GM19043 (cell line): ENCODE measurements at regions not wholly inside any gene's neighbourhood (a gene's known extent, or its start where the extent isn't known, plus 50 kb on each side); places are given as distances from the start of the nearest gene placed in this dataset.
"Not testable (repeated sequence)": the region's sequence is repeated elsewhere in the genome, so short reads cannot be mapped to it uniquely, and the experiment has no call there.

Experiments used
- ATAC-seq: cut with Tn5 transposase; IDR thresholded peaks from one replicate; pipeline ENCODE4 v1.9.1; 2021; ENCODE audit warnings: low read depth; ENCODE audit not compliant: unreplicated experiment

GRCh38 chr16:9141813-9142212, 50.4 kb downstream of the HAPSTR1 start:
- ATAC-seq: no peak

- no peak for ATAC-seq
Measured at GRCh38 chr16:9144106-9144505, 52.7 kb downstream of the HAPSTR1 start.

- ATAC-seq: no peak
Measured at GRCh38 chr16:9148374-9149015, 57.1 kb downstream of the HAPSTR1 start.

- no peak for ATAC-seq
Measured at GRCh38 chr16:9151074-9151473, 59.6 kb downstream of the HAPSTR1 start.

GRCh38 chr16:9151597-9151996, 60.2 kb downstream of the HAPSTR1 start:
- ATAC-seq: no peak

GRCh38 chr16:9152649-9153501, 61.4 kb downstream of the HAPSTR1 start:
- no peak for ATAC-seq

GRCh38 chr16:9153502-9153864, 62.0 kb downstream of the HAPSTR1 start:
- no peak for ATAC-seq

GRCh38 chr16:9154567-9155410, 63.3 kb downstream of the HAPSTR1 start:
- no peak for ATAC-seq

- ATAC-seq: no peak
Measured at GRCh38 chr16:9155871-9156270, 64.4 kb downstream of the HAPSTR1 start.

GRCh38 chr16:9159839-9160550, 68.6 kb downstream of the HAPSTR1 start:
- ATAC-seq: no peak

GRCh38 chr16:9160551-9160911, 69.1 kb downstream of the HAPSTR1 start:
- ATAC-seq: no peak

GRCh38 chr16:9165681-9166080, 74.2 kb downstream of the HAPSTR1 start:
- ATAC-seq: no peak

- ATAC-seq: not testable (repeated sequence)
Measured at GRCh38 chr16:9166326-9166993, 75.0 kb downstream of the HAPSTR1 start.

GRCh38 chr16:9169094-9169493, 77.7 kb downstream of the HAPSTR1 start:
- no peak for ATAC-seq

- no peak for ATAC-seq
Measured at GRCh38 chr16:9170470-9170869, 79.0 kb downstream of the HAPSTR1 start.

- no peak for ATAC-seq
Measured at GRCh38 chr16:9176547-9177418, 85.3 kb downstream of the HAPSTR1 start.

- no peak for ATAC-seq
Measured at GRCh38 chr16:9177861-9178260, 86.4 kb downstream of the HAPSTR1 start.

- ATAC-seq: no peak
Measured at GRCh38 chr16:9183682-9184353, 92.4 kb downstream of the HAPSTR1 start.

- no peak for ATAC-seq
Measured at GRCh38 chr16:9184354-9184690, 92.9 kb downstream of the HAPSTR1 start.
